ENCODE measurements at regions not wholly inside any gene's neighbourhood (a gene's known extent, or its start where the extent isn't known, plus 50 kb on each side); places are given as distances from the start of the nearest gene placed in this dataset.

- TF ChIP-seq CTCF (IDR thresholded peaks at IDR 0.05) (no peak), EZH2 (IDR thresholded peaks at IDR 0.05; ENCODE audit: borderline replicate concordance, insufficient read depth, low read depth, low read length, poor library complexity, severe bottlenecking) (no peak)
Observed at GRCh38 chr13:85626603-85627002, 172.6 kb downstream of the SLITRK6 start.

Measured in B cell (primary cell).